Panc1 (cell line): ENCODE measurements at regions not wholly inside any gene's neighbourhood (a gene's known extent, or its start where the extent isn't known, plus 50 kb on each side); places are given as distances from the start of the nearest gene placed in this dataset.

ENCODE experiments used
- ATAC-seq: fragments of 200-7000 bp; cut with Tn5 transposase; 2 replicates; pipeline ENCODE4 v1.9.1; 2020; ENCODE audit warnings: mild to moderate bottlenecking, moderate library complexity
- BruUV-seq: library from RNA; stranded (reverse); fragments of 400-500 nt; replicated peaks from 2 replicates; lab custom pipeline; 2021; lab: Mats Ljungman, UMichigan
- CTCF ChIA-PET: fragments of 300-600 bp; sonication (Branson Sonifier 250); formaldehyde crosslinking; loops from one replicate; lab custom pipeline; 2022; ENCODE audit warnings: antibody characterized with exemption; lab: Charles Lee
- POLR2A ChIA-PET: fragments of 300-600 bp; sonication (Branson Sonifier 250); formaldehyde crosslinking; loops from one replicate; lab custom pipeline; 2022; ENCODE audit warnings: antibody characterized with exemption; lab: Charles Lee
- DNase-seq: peaks from one replicate; pipeline ENCODE4 v3.0.0-alpha.2; 2010; ENCODE audit warnings: low read depth, low spot score
- H3K27ac ChIP-seq: 2 replicates; pipeline ENCODE4 v1.5.1; 2011; ENCODE audit warnings: mild to moderate bottlenecking, low read length, inconsistent platforms
- H3K27me3 ChIP-seq: fragments of 200-500 bp; sonication (Bioruptor generic); 2 replicates; pipeline ENCODE4 v1.6.0; 2014; ENCODE audit warnings: low read length, inconsistent platforms; ENCODE audit not compliant: control insufficient read depth, insufficient read depth
- H3K36me3 ChIP-seq: fragments of 200-500 bp; sonication (Bioruptor generic); 2 replicates; pipeline ENCODE4 v1.5.1; 2014; ENCODE audit warnings: inconsistent platforms, mild to moderate bottlenecking, low read length, moderate library complexity; ENCODE audit not compliant: control insufficient read depth, insufficient read depth
- H3K4me1 ChIP-seq: 2 replicates; pipeline ENCODE4 v1.5.1; 2011; ENCODE audit warnings: inconsistent platforms, mild to moderate bottlenecking, low read length, moderate library complexity; ENCODE audit not compliant: control insufficient read depth, insufficient read depth
- H3K4me3 ChIP-seq, 2 experiments: 2 replicates each; pipeline ENCODE4 v1.5.1; 2011 to 2012; ENCODE audit warnings: low read depth in 2 of 2, low read length in 2 of 2, mild to moderate bottlenecking in 2 of 2, inconsistent platforms in 1 of 2, moderate library complexity in 1 of 2
- H3K9me3 ChIP-seq: fragments of 200-500 bp; sonication (Bioruptor generic); 2 replicates; pipeline ENCODE4 v1.5.1; 2014; ENCODE audit warnings: low read depth, mild to moderate bottlenecking, inconsistent platforms, low read length, moderate library complexity; ENCODE audit not compliant: control insufficient read depth, insufficient read depth
- CTCF ChIP-seq: fragments of 450-650 bp; IDR thresholded peaks from 2 replicates; pipeline ENCODE4 v1.5.1; 2017; ENCODE audit warnings: mild to moderate bottlenecking
- POLR2AphosphoS5 ChIP-seq: IDR thresholded peaks from 2 replicates; pipeline ENCODE4 v1.6.1; 2012; ENCODE audit warnings: mild to moderate bottlenecking, low read depth, low read length, moderate library complexity
- REST ChIP-seq, 2 experiments: IDR thresholded peaks; 2 replicates each; pipeline ENCODE4 v1.6.1; 2011 to 2012; ENCODE audit warnings: low read depth in 2 of 2, control low read depth in 1 of 2, low read length in 1 of 2, mild to moderate bottlenecking in 1 of 2, moderate library complexity in 1 of 2; ENCODE audit not compliant: insufficient read depth in 1 of 2
- SIN3A ChIP-seq: IDR thresholded peaks from 2 replicates; pipeline ENCODE4 v1.6.1; 2012; ENCODE audit warnings: low read depth, mild to moderate bottlenecking, low read length, moderate library complexity, borderline replicate concordance; ENCODE audit not compliant: insufficient read depth
- TCF7L2 ChIP-seq: IDR thresholded peaks from 2 replicates; pipeline ENCODE4 v1.6.1; 2011; ENCODE audit warnings: mild to moderate bottlenecking, low read depth, low read length, inconsistent platforms
- in situ Hi-C: cut with HindIII; loops from 2 replicates; pipeline ENCODE4 v1.10.0; 2016; ENCODE audit warnings: low sequenced_read_pairs, low pct_unique_long_range_greater_than_20kb
- intact Hi-C: fragments of 100-400 bp; cut with micrococcal nuclease; formaldehyde crosslinking; loops from one replicate; pipeline ENCODE4 v1.10.0; 2022; ENCODE audit not compliant: unreplicated experiment

- Histone ChIP-seq H3K9me3 (no peaks in the 10 kb centered on the region), H3K27ac (no peak overlapping the region), H3K4me1 (no peaks in the 10 kb centered on the region), H3K36me3 (no peaks in the 10 kb centered on the region), H3K4me3 (no peak overlapping the region), H3K27me3 (no peaks in the 10 kb centered on the region)
- no peak for ATAC-seq
- in situ Hi-C loops, result no loop called here
- intact Hi-C loops, result no loop called here
- no peak for DNase-seq
- TF ChIP-seq TCF7L2, result no peak
- BruUV-seq, result no TSS peak
- ChIA-PET CTCF (no interaction called here), POLR2A (no interaction called here)
Measured at GRCh38 chr4:178423366-178423765, 981.1 kb upstream of the AGA start.

- CTCF ChIA-PET, result no interaction called here
- no peak for ATAC-seq
- intact Hi-C loops, result no loop called here
Measured at GRCh38 chr4:178426871-178427270, 984.6 kb upstream of the AGA start.

More at GRCh38 chr4:178426871-178427270, 984.6 kb upstream of the AGA start:
- no peak for DNase-seq
- in situ Hi-C loops, result no loop called here
- BruUV-seq, result no TSS peak
- Histone ChIP-seq H3K4me1 (no peaks in the 10 kb centered on the region), H3K27ac (no peak overlapping the region), H3K9me3 (no peaks in the 10 kb centered on the region), H3K4me3 (no peak overlapping the region), H3K27me3 (no peaks in the 10 kb centered on the region), H3K36me3 (no peaks in the 10 kb centered on the region)
- TF ChIP-seq POLR2AphosphoS5 (no peak), SIN3A (no peak), TCF7L2 (no peak), CTCF (no peak), REST (IDR thresholded peaks at IDR 0.05; ENCODE audit: insufficient read depth in 1 of 2, low read depth in 2 of 2, low read length in 1 of 2) (no peak)
- POLR2A ChIA-PET, result no interaction called here
